HepG2 (cell line): ENCODE measurements at regions not wholly inside any gene's neighbourhood (a gene's known extent, or its start where the extent isn't known, plus 50 kb on each side); places are given as distances from the start of the nearest gene placed in this dataset.
A peak's percentile ranks its signal among the peaks of the same experiment; 100 is the strongest.

Experiments
- AGO1 ChIP-seq: fragments of 200-400 bp; formaldehyde crosslinking; IDR thresholded peaks from 2 replicates; pipeline ENCODE4 v1.6.1; 2017; ENCODE audit warnings: mild to moderate bottlenecking, low read depth, low read length, moderate library complexity; ENCODE audit not compliant: poor library complexity, severe bottlenecking
- ATF5 ChIP-seq: sonication (generic); formaldehyde crosslinking; IDR thresholded peaks from 2 replicates; pipeline ENCODE4 v1.4.0; 2020; ENCODE audit warnings: mild to moderate bottlenecking, low read depth, missing genetic modification reagents
- DDIT3 ChIP-seq: sonication (generic); formaldehyde crosslinking; IDR thresholded peaks from 2 replicates; pipeline ENCODE4 v1.4.0; 2020; ENCODE audit warnings: mild to moderate bottlenecking, missing genetic modification reagents
- GATAD2A ChIP-seq: IDR thresholded peaks from 2 replicates; pipeline ENCODE4 v1.6.1; 2016
- ISX ChIP-seq: sonication (generic); formaldehyde crosslinking; conservative IDR thresholded peaks from 2 replicates; pipeline ENCODE4 v1.5.0; 2020; ENCODE audit warnings: missing genetic modification reagents
- KIAA2018 ChIP-seq: sonication (generic); formaldehyde crosslinking; IDR thresholded peaks from 2 replicates; pipeline ENCODE4 v1.5.0; 2020; ENCODE audit warnings: mild to moderate bottlenecking, missing genetic modification reagents, borderline replicate concordance
- MBNL3 ChIP-seq: fragments of 250-450 bp; sonication (Bioruptor Pico); conservative IDR thresholded peaks from 2 replicates; pipeline ENCODE4 v1.8.0; 2022; ENCODE audit warnings: mild to moderate bottlenecking, inconsistent platforms
- NCOA2 ChIP-seq: sonication (generic); formaldehyde crosslinking; IDR thresholded peaks from 2 replicates; pipeline ENCODE4 v1.8.0; 2022; ENCODE audit warnings: inconsistent platforms
- RBAK ChIP-seq: sonication (generic); formaldehyde crosslinking; IDR thresholded peaks from 2 replicates; pipeline ENCODE4 v1.5.1; 2020; ENCODE audit warnings: mild to moderate bottlenecking, missing genetic modification reagents
- ZNF282 ChIP-seq: fragments of 450-650 bp; IDR thresholded peaks from 2 replicates; pipeline ENCODE4 v1.6.1; 2018; ENCODE audit not compliant: partially characterized antibody
- ZNF484 ChIP-seq: sonication (generic); formaldehyde crosslinking; IDR thresholded peaks from 2 replicates; pipeline ENCODE4 v1.5.1; 2020; ENCODE audit warnings: mild to moderate bottlenecking, low read depth, missing genetic modification reagents, borderline replicate concordance
- ZNF558 ChIP-seq: sonication (generic); formaldehyde crosslinking; IDR thresholded peaks from 2 replicates; pipeline ENCODE4 v1.9.0; 2022; ENCODE audit warnings: mild to moderate bottlenecking, missing genetic modification reagents, borderline replicate concordance
- ZNF577 ChIP-seq: sonication (generic); formaldehyde crosslinking; IDR thresholded peaks from 2 replicates; pipeline ENCODE4 v1.4.0; 2020; ENCODE audit warnings: mild to moderate bottlenecking, low read depth, missing genetic modification reagents, borderline replicate concordance
- ZNF773 ChIP-seq: sonication (generic); formaldehyde crosslinking; IDR thresholded peaks from 2 replicates; pipeline ENCODE4 v1.4.0; 2020; ENCODE audit warnings: missing genetic modification reagents, borderline replicate concordance
- ZNF883 ChIP-seq: sonication (generic); formaldehyde crosslinking; IDR thresholded peaks from 2 replicates; pipeline ENCODE4 v1.5.1; 2020; ENCODE audit warnings: mild to moderate bottlenecking, missing genetic modification reagents; ENCODE audit errors: not compliant biosample characterization
- ZSCAN29 ChIP-seq: sonication (generic); formaldehyde crosslinking; conservative IDR thresholded peaks from 2 replicates; pipeline ENCODE4 v1.4.0; 2020; ENCODE audit warnings: mild to moderate bottlenecking, missing genetic modification reagents

DNA sequence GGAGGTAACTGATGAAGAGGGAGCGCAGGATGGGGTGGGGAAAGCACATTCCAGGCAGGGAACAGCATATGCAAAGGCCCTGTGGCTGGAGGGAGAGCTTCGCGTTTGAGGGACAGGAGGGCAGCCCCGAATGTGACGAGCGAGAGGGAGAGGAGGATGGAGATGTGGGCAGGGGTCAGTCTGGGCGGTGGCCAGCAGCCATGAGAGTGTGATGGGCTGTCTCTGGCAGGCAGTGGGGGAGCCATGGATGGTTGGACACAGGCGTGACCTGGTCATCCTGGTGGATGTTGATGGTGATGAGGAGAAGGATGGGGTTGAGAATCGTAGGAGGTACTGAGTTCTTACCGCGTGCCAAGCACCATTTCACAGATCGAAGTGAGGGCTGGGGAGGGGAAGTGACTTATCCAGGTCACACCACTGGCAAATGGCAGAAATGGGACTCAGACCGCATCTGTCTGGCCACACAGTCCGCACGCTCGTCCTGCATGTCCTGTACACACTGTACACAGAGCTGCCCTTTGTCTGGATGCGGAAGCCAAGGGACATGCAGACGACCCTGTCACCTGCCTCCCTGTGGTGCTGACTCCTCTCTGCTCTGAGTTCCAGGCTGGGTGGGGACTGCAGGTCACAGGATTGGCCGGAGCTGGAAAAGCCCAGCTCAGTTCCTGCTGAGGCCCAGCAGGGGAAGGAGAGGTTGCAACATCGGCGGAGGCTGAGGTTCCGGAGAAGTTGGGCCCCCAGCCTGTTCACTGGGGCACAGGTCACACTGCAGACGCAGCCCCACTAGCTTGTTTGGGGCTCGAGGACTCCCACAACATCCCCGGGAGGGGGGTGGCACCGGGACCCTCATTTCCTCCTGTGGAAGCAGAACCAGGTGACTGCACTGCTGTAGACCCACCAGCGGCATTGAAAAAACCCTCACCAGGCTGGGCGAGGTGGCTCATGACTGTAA, 165.6 kb upstream of the IER5L start (continued):
- TF ChIP-seq GATAD2A (CRISPR knock-in tag): peak; percentile 93
- peak; percentile 58 for TF ChIP-seq AGO1
- no peak for TF ChIP-seq MBNL3 (CRISPR knock-in tag)
- TF ChIP-seq ZNF282: no peak
- no peak for TF ChIP-seq ATF5
- peak; percentile 95 for TF ChIP-seq NCOA2 (CRISPR knock-in tag)
- TF ChIP-seq ZSCAN29 (CRISPR knock-in tag): peak; percentile 98
- TF ChIP-seq ZNF773 (CRISPR knock-in tag): no peak
- no peak for TF ChIP-seq DDIT3 (CRISPR knock-in tag)
- TF ChIP-seq KIAA2018 (CRISPR knock-in tag): no peak; the same call in 1 of the 2 replicates
- TF ChIP-seq RBAK (CRISPR knock-in tag): no peak
- no peak for TF ChIP-seq ISX (CRISPR knock-in tag)
- TF ChIP-seq ZNF484 (CRISPR knock-in tag): no peak; the same call in 1 of the 2 replicates
- no peak for TF ChIP-seq ZNF577 (CRISPR knock-in tag)
- peak; percentile 81 for TF ChIP-seq ZNF883 (CRISPR knock-in tag)
- TF ChIP-seq ZNF558: peak; percentile 87; the same call in 1 of the 2 replicates
